RWPE1 (cell line): ENCODE measurements at regions not wholly inside any gene's neighbourhood (a gene's known extent, or its start where the extent isn't known, plus 50 kb on each side); places are given as distances from the start of the nearest gene placed in this dataset.

Experiments
- CTCF ChIA-PET: fragments of 350-600 bp; sonication (Branson Sonifier 250); formaldehyde crosslinking; extraction: SDS; loops from one replicate; lab custom pipeline; 2021; lab: Yijun Ruan, JAX
- POLR2A ChIA-PET: fragments of 400-600 bp; formaldehyde crosslinking; extraction: SDS; loops from one replicate; lab custom pipeline; 2020; ENCODE audit warnings: antibody characterized with exemption; ENCODE audit not compliant: low non-redundant PET; lab: Yijun Ruan, JAX
- DNase-seq: peaks from one replicate; pipeline ENCODE4 v3.0.0; 2012; ENCODE audit warnings: low spot score
- H3K27ac ChIP-seq: fragments of 450-650 bp; 2 replicates; pipeline ENCODE4 v1.5.1; 2017
- TF ChIP-seq, protein P1 (sequence below): fragments of 450-650 bp; conservative IDR thresholded peaks from 2 replicates; pipeline ENCODE4 v1.5.1; 2017; ENCODE audit warnings: low read depth, mild to moderate bottlenecking

DNA sequence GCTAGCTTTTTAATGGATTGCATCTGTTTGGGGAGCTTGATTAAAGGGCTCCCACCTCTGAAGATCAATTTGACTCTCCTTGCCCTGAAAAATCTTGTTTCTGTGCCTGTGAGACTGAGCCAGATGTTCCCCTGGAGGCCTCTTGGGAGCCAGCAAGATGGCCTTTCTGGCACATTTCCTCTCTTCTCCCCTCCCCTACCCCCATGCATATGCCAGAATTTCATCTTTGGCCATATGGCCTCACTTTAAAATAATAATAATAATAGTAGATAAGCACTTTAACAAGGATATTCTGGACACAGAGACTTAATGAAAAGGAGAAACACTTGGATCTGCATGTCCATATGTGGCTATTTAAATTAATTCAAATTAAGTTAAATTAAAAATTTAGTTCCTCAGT is 144.1 kb upstream of the CES5A start:
- no peak for DNase-seq
- TF ChIP-seq, protein P1, sequence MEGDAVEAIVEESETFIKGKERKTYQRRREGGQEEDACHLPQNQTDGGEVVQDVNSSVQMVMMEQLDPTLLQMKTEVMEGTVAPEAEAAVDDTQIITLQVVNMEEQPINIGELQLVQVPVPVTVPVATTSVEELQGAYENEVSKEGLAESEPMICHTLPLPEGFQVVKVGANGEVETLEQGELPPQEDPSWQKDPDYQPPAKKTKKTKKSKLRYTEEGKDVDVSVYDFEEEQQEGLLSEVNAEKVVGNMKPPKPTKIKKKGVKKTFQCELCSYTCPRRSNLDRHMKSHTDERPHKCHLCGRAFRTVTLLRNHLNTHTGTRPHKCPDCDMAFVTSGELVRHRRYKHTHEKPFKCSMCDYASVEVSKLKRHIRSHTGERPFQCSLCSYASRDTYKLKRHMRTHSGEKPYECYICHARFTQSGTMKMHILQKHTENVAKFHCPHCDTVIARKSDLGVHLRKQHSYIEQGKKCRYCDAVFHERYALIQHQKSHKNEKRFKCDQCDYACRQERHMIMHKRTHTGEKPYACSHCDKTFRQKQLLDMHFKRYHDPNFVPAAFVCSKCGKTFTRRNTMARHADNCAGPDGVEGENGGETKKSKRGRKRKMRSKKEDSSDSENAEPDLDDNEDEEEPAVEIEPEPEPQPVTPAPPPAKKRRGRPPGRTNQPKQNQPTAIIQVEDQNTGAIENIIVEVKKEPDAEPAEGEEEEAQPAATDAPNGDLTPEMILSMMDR: no peak
- POLR2A ChIA-PET: no interaction called here
- no peak overlapping the region for H3K27ac ChIP-seq
- CTCF ChIA-PET: interaction anchor here (0.7 kb wide), 1 partner anchor 8 kb away, joined by 3 read pairs; no protein-coding TSS in a partner anchor

DNA sequence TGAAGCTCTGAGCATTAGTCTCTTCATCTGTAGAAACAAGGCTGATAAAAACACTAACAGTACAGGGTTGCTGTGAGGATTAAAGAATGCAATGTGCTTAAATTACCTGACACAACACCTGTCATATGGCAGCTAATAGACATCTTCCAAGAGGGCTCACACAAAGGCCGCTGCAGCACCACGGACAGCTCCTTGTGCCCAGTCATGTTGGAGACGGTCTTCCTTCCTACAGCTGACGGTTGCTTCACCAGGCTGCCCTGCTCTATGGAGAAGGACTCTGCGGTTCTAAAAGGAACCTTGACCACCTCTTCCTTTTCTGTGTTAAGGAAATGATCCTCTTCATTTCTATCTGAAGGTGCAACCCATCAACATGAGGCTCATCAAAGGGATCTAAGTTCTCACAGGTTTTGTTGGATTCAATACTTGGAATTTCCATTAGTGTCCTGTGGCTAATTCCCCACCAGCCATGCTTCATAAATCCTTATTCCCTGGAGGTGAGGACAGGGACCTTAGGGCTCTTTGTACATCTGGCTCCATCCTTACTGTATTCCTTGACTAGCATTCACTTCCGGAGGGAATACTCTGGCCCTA is 138.9 kb upstream of the CES5A start:
- TF ChIP-seq, protein P1: no peak
- no peak overlapping the region for H3K27ac ChIP-seq
- peak; percentile 39 for DNase-seq
- ChIA-PET CTCF (no interaction called here), POLR2A (no interaction called here)

DNA sequence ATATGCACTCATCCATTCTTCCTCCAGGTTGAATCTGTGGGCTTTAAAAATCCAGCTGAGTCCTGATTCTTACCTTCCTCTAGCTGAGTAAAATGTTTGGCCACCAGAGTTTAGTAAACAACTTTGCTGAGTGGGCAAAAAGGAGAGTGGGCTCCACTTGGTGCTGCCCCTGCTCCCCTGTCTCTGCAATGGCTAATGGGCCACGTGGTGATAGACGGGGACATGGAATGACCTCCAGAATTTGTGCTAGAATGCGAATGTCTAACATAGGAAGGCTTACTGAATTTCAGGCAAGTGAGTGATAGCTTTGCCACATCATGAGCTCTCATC is 137.3 kb upstream of the CES5A start:
- H3K27ac ChIP-seq: no peak overlapping the region
- DNase-seq: no peak
- ChIA-PET POLR2A (no interaction called here), CTCF (no interaction called here)
- TF ChIP-seq, protein P1: no peak

DNA sequence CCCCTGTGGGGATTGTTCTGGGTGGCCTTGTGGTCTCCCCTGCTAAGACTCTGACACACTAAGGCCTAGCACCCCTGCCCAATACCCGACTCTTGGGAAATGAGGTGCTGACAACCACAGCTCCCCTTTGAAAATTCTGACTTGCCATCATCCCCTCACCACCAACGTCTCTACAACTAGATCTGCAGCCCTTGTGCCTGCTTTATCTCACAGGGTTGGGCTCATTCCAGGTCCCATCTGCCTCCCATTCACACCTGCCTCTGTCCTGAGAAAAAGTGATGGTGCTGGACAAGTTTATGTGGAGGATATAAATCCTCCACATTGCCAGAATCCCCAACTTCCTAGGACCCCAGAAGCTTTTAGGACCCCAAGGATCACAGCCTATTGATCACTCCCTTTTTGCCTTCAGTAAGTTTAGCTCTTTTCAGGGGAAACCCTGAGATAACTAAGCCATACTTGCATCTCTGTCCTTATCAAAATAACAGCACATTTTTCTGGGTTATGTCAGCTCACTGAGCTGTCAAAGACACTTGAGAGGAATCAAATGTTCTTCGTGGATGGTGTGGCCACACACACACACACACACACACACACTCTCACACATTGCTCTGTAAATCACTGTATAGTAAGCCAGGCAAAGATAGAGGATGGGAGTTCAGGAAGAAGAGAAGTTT is 136.8 kb upstream of the CES5A start:
- CTCF ChIA-PET: interaction anchor here (0.6 kb wide), 1 partner anchor 350 kb away, joined by 3 read pairs; no protein-coding TSS in a partner anchor
- H3K27ac ChIP-seq: no peak overlapping the region
- POLR2A ChIA-PET: no interaction called here
- TF ChIP-seq, protein P1: no peak
- no peak for DNase-seq

DNA sequence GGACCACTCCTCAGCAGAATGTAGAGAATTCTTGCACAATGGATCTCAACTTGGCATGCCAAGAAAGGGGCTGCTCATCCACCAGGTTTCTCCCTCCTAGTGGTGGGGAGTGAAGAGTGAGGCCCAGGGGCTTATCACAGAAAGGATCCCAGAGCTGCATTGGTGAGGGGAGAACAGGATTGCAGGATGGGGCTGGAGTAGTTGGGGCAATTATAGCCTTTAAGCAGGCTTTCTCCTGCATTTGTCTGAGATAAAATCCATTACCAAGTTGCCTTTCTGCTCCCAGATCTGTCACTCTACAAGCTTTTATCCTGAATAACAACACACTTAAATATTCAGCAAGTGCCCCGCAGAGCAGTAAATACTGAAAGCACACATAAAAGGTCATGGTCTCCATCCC is 130.8 kb upstream of the CES5A start:
- TF ChIP-seq, protein P1: no peak
- DNase-seq: no peak
- POLR2A ChIA-PET: no interaction called here
- CTCF ChIA-PET: interaction anchor here (0.6 kb wide), 1 partner anchor 60 kb away, joined by 3 read pairs; no protein-coding TSS in a partner anchor
- H3K27ac ChIP-seq: no peak overlapping the region

DNA sequence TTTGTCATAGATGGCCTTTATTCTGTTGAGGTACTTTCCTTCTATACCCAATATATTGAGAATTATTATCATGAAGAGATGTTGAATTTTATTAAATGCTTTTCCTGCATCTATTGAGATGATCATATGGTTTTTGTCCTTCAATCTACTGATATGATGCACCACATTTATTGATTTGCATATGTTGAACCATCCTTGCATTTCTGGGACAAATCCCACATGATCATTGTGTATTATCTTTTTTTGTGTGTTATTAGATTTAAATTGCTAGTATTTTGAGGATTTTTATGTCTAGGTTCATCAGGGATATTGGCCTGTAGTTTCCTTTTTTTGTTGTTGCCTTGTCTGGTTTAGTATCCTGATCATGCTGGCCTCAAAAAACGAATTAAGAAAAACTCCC is 124.5 kb upstream of the CES5A start:
- POLR2A ChIA-PET: no interaction called here
- DNase-seq: no peak
- H3K27ac ChIP-seq: no peak overlapping the region
- CTCF ChIA-PET: no interaction called here
- TF ChIP-seq, protein P1: no peak
